ENCODE measurements at regions not wholly inside any gene's neighbourhood (a gene's known extent, or its start where the extent isn't known, plus 50 kb on each side); places are given as distances from the start of the nearest gene placed in this dataset.
"Not testable (repeated sequence)": the region's sequence is repeated elsewhere in the genome, so short reads cannot be mapped to it uniquely, and the experiment has no call there.

DNA sequence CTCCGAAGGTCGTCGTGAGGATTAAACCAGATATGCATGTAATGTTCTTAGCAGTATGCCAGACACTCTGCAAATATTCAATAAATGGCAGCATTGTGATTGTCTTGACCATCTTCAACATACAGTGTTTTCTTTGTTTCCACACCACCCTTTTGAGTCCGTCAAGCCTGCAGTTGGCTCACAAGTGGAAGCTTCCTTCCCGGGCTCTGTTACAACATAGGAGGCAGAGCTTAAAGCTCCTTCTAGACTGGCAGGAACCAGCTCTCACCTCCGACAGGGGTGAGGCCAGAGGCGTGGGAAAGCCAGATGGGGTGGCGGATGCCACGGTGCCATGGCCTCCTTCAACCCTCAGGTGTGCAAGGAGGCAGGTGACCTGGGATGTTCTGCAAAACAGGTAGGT lies 138.3 kb downstream of the FOXL1 start:
- no peak for DNase-seq (ENCODE audit: low read depth)

DNA sequence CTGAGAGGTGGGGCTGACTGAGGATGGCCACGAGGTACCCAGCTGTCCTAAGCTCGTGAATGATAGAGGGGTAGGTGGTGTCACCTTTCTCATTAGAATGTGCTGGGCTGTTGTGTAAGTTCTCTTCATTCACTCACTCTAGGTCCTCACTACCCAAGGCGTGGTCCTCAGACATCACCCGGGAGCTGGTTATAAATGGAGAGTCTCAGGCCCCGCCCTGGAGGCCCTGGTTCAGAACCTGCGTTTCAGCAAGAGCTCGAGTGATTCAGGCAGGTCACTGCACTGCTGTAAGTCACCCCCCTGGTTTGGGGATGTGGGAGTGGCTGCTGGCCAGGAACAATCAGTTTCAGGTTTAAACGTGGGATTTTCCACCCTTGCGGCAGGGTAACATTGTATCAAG lies 139.8 kb downstream of the FOXL1 start:
- no peak for DNase-seq (ENCODE audit: low read depth)

DNA sequence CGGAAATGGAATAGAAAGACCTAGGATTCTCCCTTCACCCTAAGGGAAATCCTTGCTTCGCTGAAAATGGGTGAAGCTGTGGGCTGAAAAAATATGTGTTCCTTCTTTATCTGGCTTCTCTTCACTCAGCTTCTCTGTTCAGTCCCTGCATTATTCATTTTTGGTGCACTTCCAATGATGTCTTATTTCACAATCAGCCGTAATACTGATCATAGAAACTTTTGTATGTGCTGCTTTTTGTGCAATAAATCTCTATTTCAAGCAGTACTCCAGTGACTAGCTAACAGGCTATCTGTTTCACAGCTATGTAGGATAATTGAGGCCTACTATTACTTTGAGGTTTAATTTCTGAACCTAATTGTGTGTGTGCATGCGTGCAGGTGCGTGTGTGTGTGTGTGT lies 144.6 kb downstream of the FOXL1 start:
- no peak for DNase-seq (ENCODE audit: low read depth)

DNA sequence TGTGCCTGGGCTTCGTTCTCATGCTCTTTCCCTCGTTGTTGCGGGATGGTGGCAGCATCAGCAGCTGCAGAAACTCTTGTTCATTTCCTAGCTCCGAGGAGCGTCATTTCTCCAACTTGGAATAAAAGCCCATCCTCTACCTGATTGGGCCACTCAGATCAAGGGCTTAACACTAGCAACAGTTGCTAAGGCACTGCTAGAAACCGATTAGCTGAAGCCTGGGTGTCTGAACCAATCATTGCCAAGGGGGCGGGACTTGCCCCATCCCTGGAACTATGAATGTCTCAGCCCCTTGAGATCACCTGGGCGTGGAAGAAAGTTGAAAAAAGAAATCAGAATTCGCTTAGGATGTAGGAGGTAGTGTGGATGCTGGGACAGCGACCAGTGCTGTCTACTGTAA lies 145.3 kb downstream of the FOXL1 start:
- DNase-seq (ENCODE audit: low read depth), result no peak

DNA sequence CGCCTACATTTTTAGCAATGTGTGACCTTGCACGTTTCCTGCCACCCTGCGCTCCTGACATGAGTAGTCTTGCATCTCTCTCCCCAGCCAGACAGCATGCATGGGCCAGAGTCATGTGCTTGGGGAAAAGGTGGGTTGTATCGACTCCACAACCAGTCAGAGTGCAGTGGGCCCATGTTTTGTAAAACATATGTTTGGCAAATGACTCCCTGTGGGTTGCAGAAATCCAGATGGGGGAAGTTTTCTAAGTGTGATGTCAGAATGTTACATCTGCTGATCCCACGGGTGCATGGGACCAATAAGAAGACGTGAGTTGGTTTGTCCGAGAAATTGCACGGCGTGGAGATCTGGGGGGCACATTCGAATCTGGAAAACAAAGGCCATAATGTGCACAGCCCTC lies 147.1 kb downstream of the FOXL1 start:
- DNase-seq (ENCODE audit: low read depth), result no peak

DNA sequence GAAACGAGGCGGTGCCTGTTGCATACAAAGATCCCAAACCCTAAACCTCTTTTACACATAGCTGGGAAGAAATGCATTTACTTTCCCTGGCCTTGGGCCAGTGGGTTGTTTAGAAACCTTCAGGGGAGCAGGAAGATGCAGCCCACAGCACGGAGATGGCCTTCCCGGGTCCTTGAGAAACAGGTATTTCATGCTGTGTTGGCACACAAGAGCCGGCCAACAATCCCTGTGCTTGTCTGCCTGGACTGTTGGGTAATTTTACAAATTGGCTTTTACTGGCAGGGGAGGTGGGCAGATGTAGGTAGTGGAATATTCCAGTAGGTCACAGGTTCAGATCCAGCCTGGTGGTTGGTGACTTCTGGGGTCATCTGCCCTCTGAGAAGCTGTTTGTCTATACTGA lies 148.0 kb downstream of the FOXL1 start:
- no peak for DNase-seq (ENCODE audit: low read depth)

DNA sequence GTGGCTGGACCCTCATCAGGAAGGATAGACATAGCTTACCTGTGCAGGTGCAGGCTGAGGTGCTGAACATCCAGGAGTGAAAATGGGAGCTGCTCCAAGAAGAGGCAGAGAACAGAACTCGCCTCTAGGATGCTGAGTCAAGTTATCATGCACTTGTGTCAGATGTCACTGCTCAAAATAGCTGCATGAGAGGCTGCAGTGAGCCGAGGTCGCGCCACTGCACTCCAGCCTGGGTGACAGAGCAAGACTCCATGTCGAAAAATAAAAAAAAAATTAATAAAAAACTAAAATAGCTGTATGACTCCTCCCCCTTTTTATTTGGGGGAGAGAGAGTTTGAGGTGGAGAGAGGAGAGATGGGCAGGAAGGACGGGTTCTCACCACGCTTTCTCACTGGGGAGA lies 148.8 kb downstream of the FOXL1 start:
- DNase-seq (ENCODE audit: low read depth), result no peak

DNA sequence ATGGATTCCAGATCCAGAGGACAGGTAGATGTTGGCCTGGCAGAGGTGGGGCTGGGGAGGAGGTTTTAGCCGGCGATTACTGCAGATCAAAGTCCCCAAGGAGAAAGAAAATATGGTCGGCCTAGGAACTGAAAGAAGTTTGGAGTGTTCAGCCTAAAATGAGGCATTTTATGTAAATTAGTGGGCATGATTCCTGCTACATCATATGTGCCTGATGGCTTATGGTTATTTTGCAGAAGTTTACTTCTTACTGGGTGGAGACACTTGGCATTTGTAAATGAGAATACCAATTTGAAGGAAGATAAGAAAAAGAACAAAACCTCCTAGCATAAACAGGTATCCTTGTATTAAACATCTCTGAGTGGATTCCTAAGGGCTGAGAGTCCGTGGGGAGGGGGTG lies 149.3 kb downstream of the FOXL1 start:
- DNase-seq (ENCODE audit: low read depth), result no peak

DNA sequence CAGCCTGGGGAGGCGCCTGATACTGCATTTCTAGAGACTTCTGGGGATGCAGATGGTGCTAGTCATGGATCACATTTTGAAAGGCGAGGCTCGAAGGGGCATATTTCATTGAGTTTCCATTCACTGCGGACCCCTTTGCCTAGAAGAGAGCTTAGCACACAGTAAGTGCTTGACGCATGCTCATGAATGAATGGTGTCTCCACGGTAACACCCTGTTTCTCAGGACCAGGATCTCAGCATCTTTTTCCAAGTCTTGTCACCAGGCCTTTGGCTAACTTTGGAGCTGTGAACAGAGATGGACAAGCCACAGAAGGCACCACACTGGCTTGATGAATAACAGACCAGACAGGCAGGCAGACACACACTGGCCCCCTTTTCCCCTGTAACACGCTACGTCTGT lies 151.3 kb downstream of the FOXL1 start:
- no peak for DNase-seq (ENCODE audit: low read depth)

DNA sequence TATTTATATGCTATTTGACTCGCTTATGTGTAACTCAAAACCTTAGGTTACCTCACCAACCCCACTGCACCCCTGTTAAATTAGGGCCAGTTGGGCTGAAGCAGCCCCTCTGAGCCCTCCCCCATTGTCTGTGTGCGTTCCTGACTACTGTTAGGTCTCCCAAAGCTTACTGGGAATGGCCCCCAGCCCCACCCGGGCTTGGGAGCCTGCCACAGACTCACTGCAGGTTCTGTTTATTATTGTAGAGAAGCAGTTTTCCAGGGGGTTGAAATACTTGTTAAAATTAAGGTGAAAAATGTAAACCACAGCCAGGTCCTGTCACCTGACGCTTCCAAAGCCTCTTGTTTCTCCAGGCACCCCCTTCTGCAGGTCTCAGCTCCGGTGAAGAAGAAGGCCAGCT lies 151.7 kb downstream of the FOXL1 start:
- no peak for DNase-seq (ENCODE audit: low read depth)

DNA sequence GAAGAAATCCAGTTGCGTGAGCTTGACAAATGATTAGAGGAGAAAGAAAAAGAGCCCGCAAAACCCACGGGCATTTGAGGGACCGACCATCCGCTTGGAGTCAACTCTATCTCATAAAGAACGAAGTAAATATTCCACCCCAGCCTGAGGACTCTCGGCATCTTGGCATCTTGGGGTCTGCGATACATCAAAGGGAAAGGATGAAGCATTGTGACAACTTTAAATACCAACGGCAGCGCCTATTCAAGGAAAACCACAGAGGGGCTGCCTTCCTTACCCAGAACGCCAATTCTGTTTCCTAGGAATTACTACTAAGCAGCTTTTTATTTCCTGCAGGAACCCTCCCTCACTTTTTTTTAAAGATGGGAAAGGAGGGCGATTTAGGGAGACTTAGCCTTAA lies 152.2 kb downstream of the FOXL1 start:
- DNase-seq (ENCODE audit: low read depth), result no peak

DNA sequence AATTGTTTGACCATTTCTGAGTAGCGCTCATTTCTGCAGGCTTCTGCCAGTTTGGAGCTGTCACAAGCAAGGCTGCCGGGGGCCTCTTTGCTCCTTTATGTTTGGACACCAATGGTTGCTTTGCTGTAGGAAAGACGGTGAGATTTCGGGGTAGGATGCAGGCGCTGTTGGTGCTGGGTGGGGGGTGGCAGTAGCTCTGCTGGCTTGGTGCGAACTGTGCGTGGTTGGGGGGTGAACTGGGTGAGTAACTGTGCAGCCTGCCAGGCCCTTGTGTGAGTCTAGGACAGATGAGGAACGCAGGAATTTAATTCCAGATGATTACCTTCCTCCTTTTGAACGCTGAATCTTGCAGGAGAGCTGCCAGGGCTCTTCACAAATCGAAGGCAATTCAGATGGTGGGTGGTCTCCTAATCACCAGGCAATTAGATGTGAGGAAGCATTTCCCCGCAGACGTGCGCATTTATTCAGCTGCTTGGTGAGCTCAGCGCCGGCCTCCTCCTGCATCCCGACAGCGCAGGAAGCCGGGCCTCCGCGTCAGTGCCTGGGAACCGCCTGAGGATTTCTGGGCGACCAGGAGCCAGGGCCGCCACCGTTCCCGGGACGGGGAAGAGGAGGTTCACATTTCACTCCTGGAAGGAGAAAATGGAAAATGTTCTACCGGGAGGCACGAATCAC lies 154.4 kb downstream of the FOXL1 start:
- DNase-seq (ENCODE audit: low read depth), result no peak

DNA sequence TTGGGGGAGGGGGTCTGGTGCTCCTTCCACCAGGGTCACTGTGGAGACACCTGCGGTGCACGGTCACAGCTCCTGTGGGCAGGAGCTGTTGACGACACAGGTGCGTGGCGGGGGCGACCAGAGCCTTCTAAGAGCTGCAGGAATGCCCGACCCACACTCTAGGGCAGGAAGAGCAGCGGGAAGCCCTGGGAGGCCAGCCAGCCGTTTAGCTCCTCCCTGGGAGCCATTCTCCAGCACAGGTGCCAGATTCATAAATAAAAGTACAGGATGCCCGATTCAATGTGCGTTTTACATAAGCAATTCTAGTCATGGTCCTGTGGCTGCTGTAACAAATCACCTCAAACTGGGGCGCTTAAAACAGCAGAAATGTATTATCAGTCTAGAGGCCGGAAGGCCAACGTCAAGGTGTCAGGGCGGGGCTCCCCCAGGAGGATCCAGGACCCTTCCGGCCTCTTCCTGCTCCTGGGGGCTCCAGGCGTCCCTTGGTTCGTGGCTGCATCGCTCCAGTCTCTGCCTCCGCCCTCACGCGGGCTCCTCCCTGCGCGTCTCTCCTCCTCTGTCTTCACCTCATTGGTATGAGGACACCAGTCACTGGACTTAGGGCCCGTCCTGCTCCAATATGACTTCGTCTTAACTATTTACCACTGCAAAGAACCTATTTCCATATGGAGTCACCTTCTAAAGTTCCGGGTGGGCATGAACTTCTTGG lies 155.4 kb downstream of the FOXL1 start:
- no peak for DNase-seq (ENCODE audit: low read depth)

DNA sequence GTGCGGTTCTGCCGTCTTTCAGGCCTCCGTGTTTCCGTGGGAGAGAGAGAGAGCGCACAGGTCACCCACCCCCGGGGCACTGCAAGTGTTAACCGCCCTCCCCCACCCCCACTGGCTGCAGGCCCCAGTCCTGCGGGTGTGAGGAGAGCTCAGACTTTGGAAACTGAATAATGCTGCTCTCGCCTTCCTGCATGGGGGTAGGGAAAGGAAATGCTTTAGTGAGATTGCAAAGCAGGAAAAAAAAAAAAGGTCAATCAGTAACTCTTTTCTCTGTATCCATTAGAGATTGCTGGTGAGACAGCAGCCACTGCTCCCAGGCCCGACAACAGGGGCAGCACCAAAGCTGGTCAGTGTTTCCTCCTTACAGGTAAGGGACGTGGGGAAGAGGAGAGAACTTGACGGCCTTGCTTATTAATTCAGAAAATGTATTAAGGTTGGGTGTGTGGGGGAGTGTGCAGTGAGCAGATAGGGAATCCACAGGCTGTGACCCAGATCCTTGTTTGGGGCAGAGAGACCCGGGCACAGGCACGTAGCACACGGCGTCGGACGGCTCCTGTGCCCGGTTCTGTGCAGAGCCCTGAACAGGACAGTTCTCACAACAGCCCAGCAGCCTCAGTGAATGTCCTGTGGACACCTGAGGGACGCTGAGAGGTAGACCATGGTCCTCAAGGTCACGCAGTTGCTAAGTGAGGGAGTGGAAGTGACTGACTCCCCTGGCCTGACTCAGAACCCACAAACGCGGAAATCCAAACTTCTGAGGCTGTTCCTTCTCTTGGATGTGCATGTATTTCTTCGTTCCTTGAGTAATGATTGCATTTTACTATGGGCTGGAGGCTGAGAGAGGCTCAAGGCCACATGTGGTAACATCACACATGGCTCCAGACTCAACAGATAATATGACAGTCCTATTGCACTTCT lies 156.5 kb downstream of the FOXL1 start:
- no peak for DNase-seq (ENCODE audit: low read depth)

DNA sequence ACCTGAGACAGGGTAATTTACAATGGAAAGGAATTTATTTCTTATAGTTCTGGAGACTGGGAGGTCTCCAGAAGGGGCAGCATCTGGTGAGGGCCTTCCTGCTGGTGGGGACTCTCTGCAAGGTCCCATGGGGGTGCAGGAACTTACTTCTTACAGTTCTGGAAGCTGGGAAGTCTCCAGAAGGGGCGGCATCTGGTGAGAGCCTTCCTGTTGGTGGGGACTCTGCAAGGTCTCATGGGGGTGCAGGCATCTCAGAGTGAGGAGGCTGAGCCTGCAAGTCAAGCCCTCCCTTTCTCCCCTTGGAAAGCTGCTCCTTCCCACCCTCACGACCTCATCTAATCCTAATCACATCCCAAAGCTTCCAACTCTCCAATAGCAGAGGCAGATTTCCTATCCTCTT lies 157.4 kb downstream of the FOXL1 start:
- DNase-seq (ENCODE audit: low read depth), result no peak

DNA sequence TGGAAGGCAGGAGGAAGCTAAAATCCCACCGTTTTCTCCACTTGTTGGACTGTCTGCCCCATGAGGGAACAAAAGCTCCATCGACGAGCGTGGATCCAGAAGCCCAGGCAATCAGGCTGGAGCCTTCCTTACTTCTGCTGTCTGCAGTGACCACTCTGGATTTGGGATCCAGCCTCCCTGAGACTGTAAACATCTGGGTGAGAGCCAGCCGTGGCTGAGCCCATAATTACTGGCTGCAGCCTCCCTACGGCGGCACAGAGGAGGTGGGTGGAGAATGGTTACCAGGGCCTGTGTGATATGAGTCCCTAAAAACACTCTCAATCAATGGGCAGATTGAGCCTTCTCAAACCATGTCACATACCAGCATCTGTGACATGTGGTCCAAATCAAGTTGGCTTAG lies 158.2 kb downstream of the FOXL1 start:
- no peak for DNase-seq (ENCODE audit: low read depth)

DNA sequence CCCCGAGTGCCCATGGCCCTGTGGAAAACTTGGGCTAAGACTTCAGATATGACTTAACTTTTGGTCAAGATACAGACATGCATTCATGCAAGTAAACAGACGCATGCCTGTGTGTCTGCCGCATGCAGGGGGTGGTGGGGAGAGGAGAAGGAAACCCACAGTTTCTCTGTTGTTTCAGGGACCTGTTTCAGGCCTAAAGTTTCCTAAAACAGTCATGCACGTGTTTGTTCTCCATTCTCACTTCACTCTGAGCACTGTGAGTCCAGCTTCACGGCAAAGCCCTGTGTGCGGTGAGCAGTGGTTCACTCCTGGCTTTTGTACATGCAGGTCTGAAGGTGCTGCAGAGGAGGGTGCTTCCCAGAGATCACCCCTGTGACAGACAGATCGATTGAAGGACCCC lies 158.7 kb downstream of the FOXL1 start:
- DNase-seq (ENCODE audit: low read depth), result no peak

DNA sequence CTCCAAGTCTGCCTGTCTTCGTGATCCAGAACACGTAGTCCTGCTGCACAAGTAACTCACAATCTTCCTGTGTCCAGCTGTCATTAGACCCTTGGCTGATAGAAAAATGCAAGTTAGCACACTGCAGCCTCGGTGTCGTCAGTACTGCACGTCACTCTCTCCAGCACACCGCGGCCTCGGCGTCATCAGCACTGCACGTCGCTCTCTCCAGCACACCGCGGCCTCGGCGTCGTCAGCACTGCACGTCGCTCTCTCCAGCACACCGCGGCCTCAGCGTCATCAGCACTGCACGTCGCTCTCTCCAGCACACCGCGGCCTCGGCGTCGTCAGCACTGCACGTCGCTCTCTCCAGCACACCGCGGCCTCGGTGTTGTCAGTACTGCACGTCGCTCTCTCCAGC lies 160.0 kb downstream of the FOXL1 start:
- not testable (repeated sequence) for DNase-seq (ENCODE audit: low read depth)

DNA sequence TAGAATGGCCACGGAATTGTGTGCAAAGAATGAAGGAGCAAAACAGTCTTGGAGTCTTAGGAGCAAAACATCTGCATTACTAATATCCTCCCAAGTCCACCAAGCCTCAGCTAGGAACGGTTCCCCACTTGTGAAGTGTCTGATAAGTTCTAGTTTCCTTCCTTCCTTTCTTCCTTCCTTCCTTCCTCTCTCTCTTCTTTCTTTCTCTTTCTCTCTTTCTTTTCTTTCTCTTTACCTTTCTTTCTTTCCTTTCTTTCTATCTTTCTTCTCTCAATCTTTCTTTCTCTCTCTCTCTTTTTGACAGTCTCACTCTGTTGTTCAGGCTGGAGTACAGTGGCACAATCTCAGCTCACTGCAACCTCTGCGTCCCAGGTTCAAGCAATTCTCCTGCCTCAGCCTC lies 160.8 kb downstream of the FOXL1 start:
- DNase-seq (ENCODE audit: low read depth), result no peak

DNA sequence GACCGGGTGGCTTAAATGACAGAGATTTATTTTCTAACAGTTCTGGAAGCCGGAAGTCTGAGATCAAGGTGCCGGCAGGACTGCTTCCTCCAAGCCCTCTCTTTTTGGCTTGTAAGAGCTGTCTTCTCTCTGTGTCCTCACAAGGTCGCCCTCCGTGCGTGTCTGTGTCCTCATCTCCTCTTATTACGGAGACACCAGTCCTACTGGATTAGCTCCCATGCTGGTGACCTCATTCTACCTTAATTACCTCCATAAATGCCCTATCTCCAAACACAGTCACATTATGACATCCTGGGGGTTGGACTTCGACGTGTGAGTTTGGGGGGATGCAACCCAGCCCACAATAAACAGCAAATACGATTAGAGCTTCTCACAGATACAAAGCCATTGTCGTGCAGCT lies 161.5 kb downstream of the FOXL1 start:
- no peak for DNase-seq (ENCODE audit: low read depth)

DNA sequence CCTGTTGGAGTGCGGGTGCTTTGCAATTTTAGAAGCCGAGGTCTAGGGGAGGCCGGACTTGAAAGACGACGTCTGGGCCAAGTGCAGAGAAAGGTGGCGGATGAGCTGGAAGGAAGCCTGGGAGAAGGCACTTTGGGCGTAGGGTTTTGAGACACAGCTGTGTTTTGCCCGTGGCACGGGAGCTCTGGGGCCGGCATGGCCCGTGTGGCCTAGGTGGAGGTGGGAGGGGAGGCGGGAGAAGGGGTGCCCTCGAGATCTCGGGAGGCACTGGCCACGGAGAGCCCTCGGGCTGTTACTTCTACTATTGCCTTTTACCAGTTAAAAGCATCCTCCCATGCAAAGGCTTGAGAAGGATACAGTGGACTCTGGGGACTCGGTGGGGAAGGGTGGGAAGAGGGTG lies 161.9 kb downstream of the FOXL1 start:
- no peak for DNase-seq (ENCODE audit: low read depth)

DNA sequence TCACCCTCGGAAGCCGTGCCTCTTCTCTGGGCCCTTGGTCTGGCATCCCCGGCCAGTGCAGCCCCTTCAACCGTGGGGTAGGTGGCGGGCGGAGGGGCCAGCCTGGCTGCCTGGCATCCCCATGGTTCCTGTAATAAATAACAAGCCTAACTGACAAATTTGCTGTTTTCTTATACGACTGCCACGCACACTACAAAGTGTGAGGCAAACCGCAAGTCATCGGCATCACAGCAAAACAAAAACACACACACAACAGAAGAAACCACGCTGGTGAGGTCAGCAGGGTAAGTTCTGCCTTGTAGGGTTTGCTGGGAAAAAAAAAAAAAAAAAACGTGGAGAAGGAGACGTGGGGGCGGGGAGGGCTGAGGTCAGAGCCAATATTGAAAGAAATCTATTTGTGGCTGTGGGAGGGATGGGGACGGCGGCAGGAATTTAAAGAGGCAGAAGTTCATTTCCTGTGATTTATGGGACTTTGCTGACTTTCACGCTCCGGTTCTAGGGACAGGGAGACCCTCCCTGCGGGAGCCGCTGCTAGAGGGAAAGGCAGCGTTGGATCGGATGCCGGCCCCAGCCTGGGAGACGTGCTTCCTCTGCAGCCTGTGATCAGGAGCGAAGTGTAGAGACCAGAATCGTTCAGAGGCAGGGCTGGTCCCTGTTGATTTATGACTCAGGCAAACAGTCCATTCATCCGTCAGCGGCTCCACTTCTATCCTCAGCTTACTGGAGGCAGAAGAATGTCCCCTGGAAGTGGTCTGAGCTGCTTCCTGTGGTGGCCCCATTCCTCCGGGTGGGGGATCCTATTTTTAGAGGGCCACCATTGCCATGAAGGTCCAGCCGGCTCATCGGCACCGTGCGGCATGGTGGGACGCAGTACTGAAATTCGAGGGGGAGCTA lies 162.8 kb downstream of the FOXL1 start:
- DNase-seq (ENCODE audit: low read depth), result no peak
